Bronchial epithelial cell (primary cell): ENCODE measurements at regions not wholly inside any gene's neighbourhood (a gene's known extent, or its start where the extent isn't known, plus 50 kb on each side); places are given as distances from the start of the nearest gene placed in this dataset.

Experiments
- DNase-seq: peaks from one replicate; pipeline ENCODE4 v3.0.0-alpha.2; 2010; ENCODE audit warnings: low read depth
- FAIRE-seq: peaks from 2 replicates; lab custom pipeline; 2011; peaks lifted over from hg19 to GRCh38; lab: Jason Lieb, UNC
- H3K27me3 ChIP-seq: 2 replicates; pipeline ENCODE4 v1.5.1; 2011; ENCODE audit warnings: low read length; ENCODE audit not compliant: control insufficient read depth, insufficient read depth
- H3K36me3 ChIP-seq: 2 replicates; pipeline ENCODE4 v1.5.1; 2011; ENCODE audit warnings: low read length; ENCODE audit not compliant: control insufficient read depth, insufficient read depth
- H3K4me3 ChIP-seq: 2 replicates; pipeline ENCODE4 v1.5.1; 2011; ENCODE audit warnings: mild to moderate bottlenecking, low read depth, low read length, control low read depth
- CTCF ChIP-seq: IDR thresholded peaks from 2 replicates; pipeline ENCODE4 v1.5.1; 2011; ENCODE audit warnings: mild to moderate bottlenecking, moderate library complexity, low read length, control low read depth, inconsistent platforms; ENCODE audit not compliant: insufficient read depth, severe bottlenecking

GRCh38 chr2:167336213-167336612 lies 447.9 kb downstream of the XIRP2 start:
- no peak overlapping the region for H3K4me3 ChIP-seq
- FAIRE-seq (no peak), DNase-seq (no peak)
- TF ChIP-seq CTCF = no peak
- no peaks in the 10 kb centered on the region for H3K27me3 ChIP-seq
- no peaks in the 10 kb centered on the region for H3K36me3 ChIP-seq

- peak; percentile 55 for DNase-seq
- TF ChIP-seq CTCF = no peak
- no peak overlapping the region for H3K4me3 ChIP-seq
- no peaks in the 10 kb centered on the region for H3K27me3 ChIP-seq
- FAIRE-seq = no peak
- H3K36me3 ChIP-seq = no peaks in the 10 kb centered on the region
Measured at GRCh38 chr2:167335541-167335992, 447.3 kb downstream of the XIRP2 start.

GRCh38 chr2:167334146-167334742 lies 446.0 kb downstream of the XIRP2 start:
- Histone ChIP-seq H3K36me3 (no peaks in the 10 kb centered on the region), H3K4me3 (no peak overlapping the region), H3K27me3 (no peaks in the 10 kb centered on the region)
- no peak for DNase-seq
- FAIRE-seq = no peak
- TF ChIP-seq CTCF = no peak

DNA sequence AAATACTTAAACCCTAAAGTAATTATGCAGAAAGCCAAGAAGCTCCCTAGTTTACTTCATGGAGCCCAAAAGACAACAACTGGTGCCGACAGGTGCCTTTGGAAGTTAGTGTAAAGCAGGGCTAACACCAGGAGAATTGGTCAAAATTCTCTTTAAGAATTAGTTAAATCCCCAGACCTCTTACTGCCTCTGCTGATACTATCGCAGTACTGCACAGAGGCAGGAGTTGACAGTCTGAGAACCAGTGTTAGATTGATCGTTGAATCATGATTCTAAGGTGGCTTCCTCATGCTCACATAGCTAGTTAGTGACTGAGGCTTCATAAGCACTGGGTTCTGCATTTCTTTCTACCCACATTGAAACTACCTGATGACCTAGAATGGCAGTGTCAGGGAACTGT lies 445.0 kb downstream of the XIRP2 start:
- DNase-seq (no peak), FAIRE-seq (no peak)
- Histone ChIP-seq H3K4me3 (no peak overlapping the region), H3K27me3 (no peaks in the 10 kb centered on the region), H3K36me3 (no peaks in the 10 kb centered on the region)
- TF ChIP-seq CTCF = no peak

GRCh38 chr2:167332358-167332757 lies 444.1 kb downstream of the XIRP2 start:
- Histone ChIP-seq H3K36me3 (no peaks in the 10 kb centered on the region), H3K4me3 (no peak overlapping the region), H3K27me3 (no peaks in the 10 kb centered on the region)
- no peak for TF ChIP-seq CTCF
- FAIRE-seq (no peak), DNase-seq (no peak)
